CD14-positive monocyte (primary cell): ENCODE measurements at regions not wholly inside any gene's neighbourhood (a gene's known extent, or its start where the extent isn't known, plus 50 kb on each side); places are given as distances from the start of the nearest gene placed in this dataset.

Experiments used
- DNase-seq, 3 donors: peaks; one replicate each; pipeline ENCODE4 v3.0.0-alpha.2; 2011 to 2022
- H2AFZ ChIP-seq: 2 replicates; pipeline ENCODE4 v1.6.0; 2012; ENCODE audit warnings: mild to moderate bottlenecking, low read depth, low read length, inconsistent platforms; ENCODE audit not compliant: insufficient read depth, poor library complexity, severe bottlenecking
- H3K27ac ChIP-seq, 2 donors: 1 replicate in 1 of 2; 2 replicates in 1 of 2; pipeline ENCODE4 v1.5.1; 2012 to 2013; ENCODE audit warnings: low read length in 2 of 2, control low read depth in 1 of 2, inconsistent platforms in 1 of 2, low read depth in 1 of 2, mild to moderate bottlenecking in 1 of 2
- H3K27me3 ChIP-seq, 2 donors: one replicate each; pipeline versions ENCODE4 v1.6.0 to v1.6.1; 2011 to 2013; ENCODE audit warnings: low read length in 2 of 2; ENCODE audit not compliant: control insufficient read depth in 2 of 2, insufficient read depth in 2 of 2
- H3K36me3 ChIP-seq, 2 donors: replicated peaks in 1 of 2; 1 replicate in 1 of 2; 2 replicates in 1 of 2; pipeline versions ENCODE4 v1.5.1 to v1.6.1; 2012 to 2013; ENCODE audit warnings: low read length in 2 of 2, control low read depth in 1 of 2, inconsistent platforms in 1 of 2, mild to moderate bottlenecking in 1 of 2; ENCODE audit not compliant: insufficient read depth in 2 of 2, control insufficient read depth in 1 of 2
- H3K4me1 ChIP-seq, 2 donors: 1 replicate in 1 of 2; 2 replicates in 1 of 2; pipeline versions ENCODE4 v1.5.1 to v1.6.1; 2012 to 2013; ENCODE audit warnings: low read length in 2 of 2, control low read depth in 1 of 2, inconsistent platforms in 1 of 2, mild to moderate bottlenecking in 1 of 2, moderate library complexity in 1 of 2; ENCODE audit not compliant: insufficient read depth in 2 of 2, control insufficient read depth in 1 of 2
- H3K4me2 ChIP-seq: replicated peaks from 2 replicates; pipeline ENCODE3; 2012; ENCODE audit warnings: low read length, moderate library complexity, mild to moderate bottlenecking; ENCODE audit not compliant: poor library complexity, severe bottlenecking; ENCODE audit errors: extremely low read depth
- H3K4me3 ChIP-seq, 3 experiments: fragments of 200-600 bp in 1 of 3; sonication (generic) in 1 of 3; replicated peaks in 1 of 3; 1 replicate in 2 of 3; 2 replicates in 1 of 3; pipeline ENCODE4 v1.5.1; 2011 to 2013; ENCODE audit warnings: low read length in 3 of 3, mild to moderate bottlenecking in 3 of 3, control low read depth in 2 of 3, low read depth in 2 of 3, inconsistent platforms in 1 of 3, moderate library complexity in 1 of 3
- H3K79me2 ChIP-seq: 2 replicates; pipeline ENCODE4 v1.6.0; 2012; ENCODE audit warnings: mild to moderate bottlenecking, control low read depth, inconsistent platforms, low read length, moderate library complexity; ENCODE audit not compliant: insufficient read depth
- H3K9ac ChIP-seq: 2 replicates; pipeline ENCODE4 v1.6.0; 2017; ENCODE audit warnings: low read length, mild to moderate bottlenecking; ENCODE audit not compliant: insufficient read depth, poor library complexity, severe bottlenecking
- H3K9me3 ChIP-seq, 2 donors: replicated peaks in 1 of 2; 1 replicate in 1 of 2; 2 replicates in 1 of 2; pipeline versions ENCODE4 v1.5.1 to v1.6.1; 2012 to 2013; ENCODE audit warnings: low read length in 2 of 2, control low read depth in 1 of 2; ENCODE audit not compliant: control insufficient read depth in 1 of 2, insufficient read depth in 1 of 2
- H4K20me1 ChIP-seq: 2 replicates; pipeline ENCODE4 v1.6.0; 2012; ENCODE audit warnings: mild to moderate bottlenecking, low read length, control low read depth, moderate library complexity; ENCODE audit not compliant: insufficient read depth
- H3K27ac Mint-ChIP-seq, 7 donors: one replicate each; pipeline ENCODE4 v1.8.0; 2020; ENCODE audit warnings: mild to moderate bottlenecking in 7 of 7, mixed read lengths in 7 of 7, moderate library complexity in 6 of 7, inconsistent platforms in 2 of 7
- H3K27me3 Mint-ChIP-seq, 3 donors: one replicate each; pipeline ENCODE4 v1.8.0; 2021 to 2022; ENCODE audit warnings: low read depth in 3 of 3, mild to moderate bottlenecking in 3 of 3, mixed read lengths in 3 of 3, moderate library complexity in 3 of 3, inconsistent platforms in 1 of 3
- H3K36me3 Mint-ChIP-seq, 2 donors: one replicate each; pipeline ENCODE4 v1.8.0; 2020; ENCODE audit warnings: mixed read lengths in 2 of 2, inconsistent platforms in 1 of 2, mild to moderate bottlenecking in 1 of 2
- H3K4me1 Mint-ChIP-seq: one replicate; pipeline ENCODE4 v1.8.0; 2020; ENCODE audit warnings: mild to moderate bottlenecking, mixed read lengths
- H3K4me3 Mint-ChIP-seq, 2 donors: one replicate each; pipeline ENCODE4 v1.8.0; 2020; ENCODE audit warnings: mild to moderate bottlenecking in 2 of 2, mixed read lengths in 2 of 2, moderate library complexity in 1 of 2
- H3K9me3 Mint-ChIP-seq, 7 donors: one replicate each; pipeline ENCODE4 v1.8.0; 2020 to 2022; ENCODE audit warnings: mixed read lengths in 7 of 7, mild to moderate bottlenecking in 6 of 7, moderate library complexity in 6 of 7, inconsistent platforms in 2 of 7
- WGBS: methylation state at CpG from one replicate; pipeline ENCODE4 v1.1.5; 2013; ENCODE audit warnings: missing lambda C conversion rate; ENCODE audit not compliant: insufficient coverage; 5-methylcytosine and 5-hydroxymethylcytosine counted together
- intact Hi-C, 2 donors: fragments of 100-400 bp; cut with micrococcal nuclease; formaldehyde crosslinking; loops; one replicate each; pipeline versions ENCODE4 v1.15.0 to v1.15.1; 2023
- TF ChIP-seq, protein P1 (sequence below): fragments of 200-600 bp; IDR thresholded peaks from one replicate; pipeline ENCODE4 v1.8.0; 2022; ENCODE audit warnings: antibody characterized with exemption, mild to moderate bottlenecking

DNA sequence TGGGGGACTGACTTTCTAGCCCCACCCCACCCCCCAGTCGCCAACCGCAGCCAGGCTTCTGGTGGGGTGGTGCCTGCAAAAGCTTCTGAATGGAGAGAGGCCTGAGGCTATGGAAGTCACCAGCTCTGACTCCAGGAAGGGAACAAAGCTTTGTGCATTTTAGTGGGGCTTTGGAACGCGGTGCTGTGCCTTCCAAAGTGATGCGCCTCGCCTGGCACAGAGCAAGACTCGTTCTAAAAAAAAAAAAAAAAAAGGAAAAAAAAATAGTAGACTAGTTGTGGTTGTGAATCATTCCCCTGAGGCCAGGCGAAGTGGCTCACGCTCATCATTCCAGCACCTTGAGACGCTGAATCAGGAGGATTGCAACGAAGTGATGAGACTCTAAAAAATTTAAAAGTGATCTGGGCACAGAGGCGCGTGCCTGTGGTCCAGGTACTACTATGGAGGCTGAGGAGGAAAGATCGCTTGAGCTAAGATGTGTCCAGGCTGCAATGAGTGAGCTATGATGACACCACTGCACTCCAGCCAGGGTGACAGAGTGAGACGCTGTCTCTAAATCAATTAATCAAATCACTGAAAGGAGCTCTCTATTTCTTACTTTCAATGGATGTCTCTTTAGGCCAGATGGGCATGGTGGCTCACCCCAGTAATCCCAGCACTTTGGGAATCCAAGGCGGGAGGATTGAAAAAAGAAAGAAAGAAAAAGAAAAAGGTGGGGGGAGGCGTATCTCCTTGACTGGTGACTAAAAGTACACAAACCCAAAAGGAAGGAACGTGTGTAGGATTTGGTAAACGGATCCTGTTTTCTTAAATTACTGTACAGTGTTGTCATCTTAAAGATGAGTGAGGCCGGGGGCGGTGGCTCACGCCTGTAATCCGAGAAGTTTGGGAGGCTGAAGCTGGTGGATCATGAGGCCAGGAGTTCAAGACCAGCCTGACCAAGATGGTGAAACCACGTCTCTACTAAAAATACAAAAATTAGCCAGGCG is 259.6 kb upstream of the ALG10B start:
- Mint-ChIP-seq H3K4me1 (no peaks in the 10 kb centered on the region), H3K27ac (peak overlapping the region in 1 of 7 donors; percentile 53), H3K36me3 (no peaks in the 10 kb centered on the region), H3K27me3 (peaks cover 0 to 3% (median 2%) of the 10 kb centered on the region in 3 donors), H3K4me3 (no peak overlapping the region), H3K9me3 (peaks cover 23 to 76% (median 65%) of the 10 kb centered on the region in 7 donors)
- DNase-seq = no peak
- intact Hi-C loops = no loop called here
- Histone ChIP-seq H3K27ac (no peak overlapping the region), H3K36me3 (no peaks in the 10 kb centered on the region), H3K79me2 (no peaks in the 10 kb centered on the region), H3K9ac (no peak overlapping the region), H2AFZ (no peak overlapping the region), H3K9me3 (peaks cover 67 to 68% of the 10 kb centered on the region in 2 donors), H3K4me2 (no peak overlapping the region), H4K20me1 (no peaks in the 10 kb centered on the region), H3K27me3 (no peaks in the 10 kb centered on the region), H3K4me3 (no peak overlapping the region), H3K4me1 (no peaks in the 10 kb centered on the region)
- TF ChIP-seq, protein P1, sequence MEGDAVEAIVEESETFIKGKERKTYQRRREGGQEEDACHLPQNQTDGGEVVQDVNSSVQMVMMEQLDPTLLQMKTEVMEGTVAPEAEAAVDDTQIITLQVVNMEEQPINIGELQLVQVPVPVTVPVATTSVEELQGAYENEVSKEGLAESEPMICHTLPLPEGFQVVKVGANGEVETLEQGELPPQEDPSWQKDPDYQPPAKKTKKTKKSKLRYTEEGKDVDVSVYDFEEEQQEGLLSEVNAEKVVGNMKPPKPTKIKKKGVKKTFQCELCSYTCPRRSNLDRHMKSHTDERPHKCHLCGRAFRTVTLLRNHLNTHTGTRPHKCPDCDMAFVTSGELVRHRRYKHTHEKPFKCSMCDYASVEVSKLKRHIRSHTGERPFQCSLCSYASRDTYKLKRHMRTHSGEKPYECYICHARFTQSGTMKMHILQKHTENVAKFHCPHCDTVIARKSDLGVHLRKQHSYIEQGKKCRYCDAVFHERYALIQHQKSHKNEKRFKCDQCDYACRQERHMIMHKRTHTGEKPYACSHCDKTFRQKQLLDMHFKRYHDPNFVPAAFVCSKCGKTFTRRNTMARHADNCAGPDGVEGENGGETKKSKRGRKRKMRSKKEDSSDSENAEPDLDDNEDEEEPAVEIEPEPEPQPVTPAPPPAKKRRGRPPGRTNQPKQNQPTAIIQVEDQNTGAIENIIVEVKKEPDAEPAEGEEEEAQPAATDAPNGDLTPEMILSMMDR = no peak
- 86% methylated on average over 16 of the region's 25 CpGs for WGBS

DNA sequence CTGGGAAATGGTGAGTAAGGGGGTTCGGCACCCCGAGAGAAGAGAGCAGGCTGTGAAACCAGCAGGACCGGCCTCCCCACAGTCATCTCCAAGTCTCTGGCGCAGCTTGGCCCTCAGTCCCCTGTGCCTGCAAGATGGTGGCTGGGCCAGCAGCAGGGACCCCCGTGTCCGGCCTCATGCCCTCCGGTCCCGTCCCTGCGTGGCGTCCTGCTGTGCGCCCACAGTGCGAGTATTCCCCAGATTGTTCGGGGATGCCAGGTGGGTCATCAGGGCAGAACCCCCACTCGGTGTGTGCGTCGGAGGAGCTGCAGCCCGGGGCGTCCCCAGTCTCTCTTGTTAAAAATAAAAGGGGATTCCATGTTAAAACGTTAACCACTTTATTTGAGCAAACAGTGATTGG is 216.9 kb upstream of the ALG10B start:
- H3K4me2 ChIP-seq = no peak overlapping the region

More for the DNA sequence above, 216.9 kb upstream of the ALG10B start:
- H4K20me1 ChIP-seq = no peaks in the 10 kb centered on the region
- TF ChIP-seq, protein P1 = no peak
- H3K4me3 Mint-ChIP-seq = no peak overlapping the region
- no peaks in the 10 kb centered on the region for H3K79me2 ChIP-seq
- H3K9me3 ChIP-seq = peaks cover 24 to 27% of the 10 kb centered on the region in 2 donors
- peaks cover 10 to 30% (median 24%) of the 10 kb centered on the region in 7 donors for H3K9me3 Mint-ChIP-seq
- no peaks in the 10 kb centered on the region for H3K36me3 ChIP-seq
- no peaks in the 10 kb centered on the region for H3K27me3 Mint-ChIP-seq
- intact Hi-C loops = no loop called here
- H3K27ac Mint-ChIP-seq = no peak overlapping the region
- no peaks in the 10 kb centered on the region for H3K4me1 ChIP-seq
- no peak overlapping the region for H3K4me3 ChIP-seq
- DNase-seq = no peak
- H2AFZ ChIP-seq = no peak overlapping the region
- no peaks in the 10 kb centered on the region for H3K27me3 ChIP-seq
- H3K27ac ChIP-seq = no peak overlapping the region
- H3K9ac ChIP-seq = no peak overlapping the region
- H3K4me1 Mint-ChIP-seq = no peaks in the 10 kb centered on the region
- no peaks in the 10 kb centered on the region for H3K36me3 Mint-ChIP-seq
- WGBS = 88% methylated on average over 19 of the region's 19 CpGs
